Adrenal gland (tissue), 9 donors: ENCODE measurements at regions not wholly inside any gene's neighbourhood (a gene's known extent, or its start where the extent isn't known, plus 50 kb on each side); places are given as distances from the start of the nearest gene placed in this dataset.

Experiments
- DNase-seq, 7 donors: peaks; one replicate each; pipeline ENCODE4 v3.0.0-alpha.2; 2019 to 2020
- H3K27ac ChIP-seq, 5 donors: fragments of 200-600 bp; sonication (generic) in 4 of 5; 1 replicate in 3 of 5; 2 replicates in 2 of 5; pipeline versions ENCODE4 v1.5.1 to v1.8.0; 2016 to 2020; ENCODE audit warnings: mild to moderate bottlenecking in 1 of 5
- H3K27me3 ChIP-seq: fragments of 200-600 bp; 2 replicates; pipeline ENCODE4 v1.8.0; 2021
- H3K36me3 ChIP-seq, 2 donors: fragments of 200-600 bp; replicated peaks in 1 of 2; 1 replicate in 1 of 2; 2 replicates in 1 of 2; pipeline versions ENCODE4 v1.5.1 to v1.8.0; 2018 to 2022
- H3K4me1 ChIP-seq, 2 donors: fragments of 200-600 bp; replicated peaks in 1 of 2; 1 replicate in 1 of 2; 2 replicates in 1 of 2; pipeline versions ENCODE4 v1.5.1 to v1.8.0; 2018 to 2021
- H3K4me3 ChIP-seq, 4 donors: fragments of 200-600 bp; sonication (generic) in 3 of 4; one replicate each; pipeline ENCODE4 v1.5.1; 2016 to 2018
- H3K9me3 ChIP-seq, 3 donors: fragments of 200-600 bp; sonication (generic) in 1 of 3; replicated peaks in 1 of 3; 1 replicate in 2 of 3; 2 replicates in 1 of 3; pipeline versions ENCODE4 v1.5.1 to v1.8.0; 2016 to 2021
- CTCF ChIP-seq, 6 experiments: fragments of 450-650 bp in 4 of 6; fragments of 200-600 bp in 2 of 6; sonication (generic) in 1 of 6; IDR thresholded peaks; 1 replicate in 5 of 6; 2 replicates in 1 of 6; pipeline versions ENCODE4 v1.5.1 to v1.8.0; 2016 to 2021; ENCODE audit warnings: antibody characterized with exemption in 6 of 6, mild to moderate bottlenecking in 2 of 6, moderate library complexity in 1 of 6
- POLR2A ChIP-seq, 2 donors: fragments of 450-650 bp; IDR thresholded peaks; one replicate each; pipeline ENCODE4 v1.6.1; 2017; ENCODE audit warnings: antibody characterized with exemption in 2 of 2, mild to moderate bottlenecking in 2 of 2, moderate library complexity in 1 of 2
- WGBS, 4 donors: extraction: QIAGEN DNeasy Blood & Tissue Kit in 2 of 4; methylation state at CpG; one replicate each; pipeline versions ENCODE4 v1.1.5 to v1.1.7; 2013 to 2017; 5-methylcytosine and 5-hydroxymethylcytosine counted together
- intact Hi-C, 2 donors: fragments of 100-400 bp; cut with DNase I; formaldehyde crosslinking; loops; one replicate each; pipeline versions ENCODE4 v1.14.1 to v1.15.0; 2022 to 2023
- donor health status: healthy with polysubstance abuse.
- donor health status: Bipolar disorder and iron deficiency.
- donor health status: DM: yes; HTN: yes; CAD: no.
- donor health status: DM: no; HTN: no; CAD: no.
- donor health status: DM: no; HTN: no; CAD: no.

- 69 to 82% (median 79%) methylated on average over 3 of the region's 3 CpGs for WGBS, 4 donors
- Histone ChIP-seq H3K27ac (no peak overlapping the region), H3K4me1 (no peaks in the 10 kb centered on the region), H3K9me3 (no peaks in the 10 kb centered on the region), H3K27me3 (no peaks in the 10 kb centered on the region), H3K36me3 (no peaks in the 10 kb centered on the region), H3K4me3 (no peak overlapping the region)
- TF ChIP-seq POLR2A (IDR thresholded peaks at IDR 0.05) (no peak), CTCF (IDR thresholded peaks at IDR 0.05) (no peak)
- no peak for DNase-seq
- intact Hi-C loops = no loop called here
Measured at GRCh38 chr10:64277536-64277935, 756.3 kb downstream of the REEP3 start.

- Histone ChIP-seq H3K9me3 (no peaks in the 10 kb centered on the region), H3K27me3 (no peaks in the 10 kb centered on the region), H3K36me3 (no peaks in the 10 kb centered on the region), H3K27ac (no peak overlapping the region), H3K4me3 (no peak overlapping the region), H3K4me1 (no peaks in the 10 kb centered on the region)
- DNase-seq = no peak
- 84 to 90% (median 86%) methylated on average over 3 of the region's 3 CpGs for WGBS, 4 donors
- intact Hi-C loops = no loop called here
- TF ChIP-seq POLR2A (IDR thresholded peaks at IDR 0.05) = no peak
- TF ChIP-seq CTCF (IDR thresholded peaks at IDR 0.05) = no peak
Measured at GRCh38 chr10:64283621-64284020, 762.4 kb downstream of the REEP3 start.

GRCh38 chr10:64286533-64286932 lies 765.3 kb downstream of the REEP3 start:
- no peaks in the 10 kb centered on the region for H3K4me1 ChIP-seq
- no peak overlapping the region for H3K27ac ChIP-seq
- H3K36me3 ChIP-seq = no peaks in the 10 kb centered on the region
- DNase-seq = no peak
- 85 to 91% (median 87%) methylated on average over 2 of the region's 2 CpGs for WGBS, 4 donors
- no peaks in the 10 kb centered on the region for H3K27me3 ChIP-seq
- no peak overlapping the region for H3K4me3 ChIP-seq
- TF ChIP-seq POLR2A (IDR thresholded peaks at IDR 0.05) (no peak), CTCF (IDR thresholded peaks at IDR 0.05) (no peak)
- H3K9me3 ChIP-seq = no peaks in the 10 kb centered on the region
- intact Hi-C loops = no loop called here

- TF ChIP-seq POLR2A (IDR thresholded peaks at IDR 0.05) = no peak
- H3K36me3 ChIP-seq = no peaks in the 10 kb centered on the region
- H3K27me3 ChIP-seq = no peaks in the 10 kb centered on the region
- WGBS, 4 donors = 67 to 91% (median 79%) methylated on average over 1 of the region's 1 CpG
- intact Hi-C loops = no loop called here
- H3K9me3 ChIP-seq = no peaks in the 10 kb centered on the region
- H3K4me3 ChIP-seq = no peak overlapping the region
- no peak overlapping the region for H3K27ac ChIP-seq
- no peaks in the 10 kb centered on the region for H3K4me1 ChIP-seq
- no peak for DNase-seq
Measured at GRCh38 chr10:64288404-64288803, 767.2 kb downstream of the REEP3 start.

GRCh38 chr10:64303566-64303965 lies 782.4 kb downstream of the REEP3 start:
- TF ChIP-seq CTCF (IDR thresholded peaks at IDR 0.05) (no peak), POLR2A (IDR thresholded peaks at IDR 0.05) (no peak)
- Histone ChIP-seq H3K4me1 (no peaks in the 10 kb centered on the region), H3K9me3 (no peaks in the 10 kb centered on the region), H3K36me3 (no peaks in the 10 kb centered on the region), H3K27me3 (no peaks in the 10 kb centered on the region), H3K27ac (no peak overlapping the region), H3K4me3 (no peak overlapping the region)
- 88 to 98% (median 95%) methylated on average over 1 of the region's 1 CpG for WGBS, 4 donors
- intact Hi-C loops = no loop called here
- no peak for DNase-seq
